ENCODE measurements at regions not wholly inside any gene's neighbourhood (a gene's known extent, or its start where the extent isn't known, plus 50 kb on each side); places are given as distances from the start of the nearest gene placed in this dataset.

- TF ChIP-seq CTCF (conservative IDR thresholded peaks at IDR 0.05; ENCODE audit: low read length) (no peak), EZH2phosphoT487 (IDR thresholded peaks at IDR 0.05; ENCODE audit: borderline replicate concordance) (no peak)
These were observed 93.5 kb upstream of the SHB start for GRCh38 chr9:38162332-38163211.

Data from Loucy (cell line).